Vagina (tissue), 2 donors: ENCODE measurements at regions not wholly inside any gene's neighbourhood (a gene's known extent, or its start where the extent isn't known, plus 50 kb on each side); places are given as distances from the start of the nearest gene placed in this dataset.

Source experiments
- DNase-seq, 2 donors: peaks; one replicate each; pipeline ENCODE4 v3.0.0-alpha.2; 2017; ENCODE audit errors: extremely low spot score in 2 of 2
- H3K27ac ChIP-seq: fragments of 200-600 bp; sonication (generic); one replicate; pipeline ENCODE4 v1.5.1; 2019
- H3K27me3 ChIP-seq: fragments of 200-600 bp; sonication (generic); one replicate; pipeline ENCODE4 v1.5.1; 2019
- H3K36me3 ChIP-seq, 2 donors: fragments of 200-600 bp; sonication (generic); one replicate each; pipeline ENCODE4 v1.5.1; 2017 to 2019
- H3K4me1 ChIP-seq: fragments of 200-600 bp; sonication (generic); one replicate; pipeline ENCODE4 v1.5.1; 2019
- H3K4me3 ChIP-seq, 2 donors: fragments of 200-600 bp; sonication (generic); 1 replicate in 1 of 2; 2 replicates in 1 of 2; pipeline ENCODE4 v1.5.1; 2016 to 2019
- H3K9me3 ChIP-seq: fragments of 200-600 bp; sonication (generic); one replicate; pipeline ENCODE4 v1.5.1; 2019
- POLR2A ChIP-seq, 2 donors: fragments of 450-650 bp; IDR thresholded peaks; one replicate each; pipeline ENCODE4 v1.6.1; 2017; ENCODE audit warnings: antibody characterized with exemption in 2 of 2, mild to moderate bottlenecking in 2 of 2, moderate library complexity in 2 of 2
- POLR2AphosphoS5 ChIP-seq, 2 donors: sonication (generic); formaldehyde crosslinking; IDR thresholded peaks; one replicate each; pipeline ENCODE4 v1.9.0; 2017; ENCODE audit warnings: antibody characterized with exemption in 2 of 2, mild to moderate bottlenecking in 2 of 2, low read depth in 1 of 2; ENCODE audit not compliant: insufficient read depth in 1 of 2
- intact Hi-C: fragments of 100-400 bp; cut with DNase I; formaldehyde crosslinking; loops from one replicate; pipeline ENCODE4 v1.15.1; 2023
- TF ChIP-seq, protein P1 (sequence below), 3 experiments: fragments of 450-650 bp in 2 of 3; fragments of 200-600 bp in 1 of 3; sonication (generic) in 1 of 3; IDR thresholded peaks; one replicate each; pipeline ENCODE4 v1.5.1; 2017 to 2019; ENCODE audit warnings: antibody characterized with exemption in 3 of 3, mild to moderate bottlenecking in 2 of 3, moderate library complexity in 2 of 3

DNA sequence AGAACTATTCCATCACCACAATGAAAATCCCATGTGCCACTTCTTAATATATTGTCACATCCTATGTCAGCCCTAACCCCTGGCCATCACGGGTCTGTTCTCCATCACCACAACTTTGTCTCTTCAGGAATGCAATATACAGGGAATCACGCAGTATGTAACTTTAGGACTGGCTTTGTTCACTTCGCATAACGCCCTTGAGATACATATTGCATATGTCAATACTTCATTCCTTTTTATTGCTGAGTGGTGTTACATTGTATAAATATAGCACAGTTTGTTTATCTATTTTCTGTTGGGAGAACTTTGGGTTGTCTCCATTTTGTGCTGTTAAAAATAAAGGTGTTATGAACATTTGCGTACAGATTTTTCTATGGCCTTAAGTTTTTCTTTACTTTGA is 195.4 kb upstream of the ZMIZ1 start:
- Histone ChIP-seq H3K4me3 (no peak overlapping the region), H3K27ac (no peak overlapping the region), H3K27me3 (no peaks in the 10 kb centered on the region), H3K9me3 (no peaks in the 10 kb centered on the region), H3K36me3 (no peaks in the 10 kb centered on the region), H3K4me1 (no peaks in the 10 kb centered on the region)
- no peak for DNase-seq
- intact Hi-C loops, result no loop called here
- TF ChIP-seq POLR2AphosphoS5 (IDR thresholded peaks at IDR 0.05; ENCODE audit: insufficient read depth in 1 of 2, low read depth in 1 of 2), result no peak
- TF ChIP-seq, protein P1, sequence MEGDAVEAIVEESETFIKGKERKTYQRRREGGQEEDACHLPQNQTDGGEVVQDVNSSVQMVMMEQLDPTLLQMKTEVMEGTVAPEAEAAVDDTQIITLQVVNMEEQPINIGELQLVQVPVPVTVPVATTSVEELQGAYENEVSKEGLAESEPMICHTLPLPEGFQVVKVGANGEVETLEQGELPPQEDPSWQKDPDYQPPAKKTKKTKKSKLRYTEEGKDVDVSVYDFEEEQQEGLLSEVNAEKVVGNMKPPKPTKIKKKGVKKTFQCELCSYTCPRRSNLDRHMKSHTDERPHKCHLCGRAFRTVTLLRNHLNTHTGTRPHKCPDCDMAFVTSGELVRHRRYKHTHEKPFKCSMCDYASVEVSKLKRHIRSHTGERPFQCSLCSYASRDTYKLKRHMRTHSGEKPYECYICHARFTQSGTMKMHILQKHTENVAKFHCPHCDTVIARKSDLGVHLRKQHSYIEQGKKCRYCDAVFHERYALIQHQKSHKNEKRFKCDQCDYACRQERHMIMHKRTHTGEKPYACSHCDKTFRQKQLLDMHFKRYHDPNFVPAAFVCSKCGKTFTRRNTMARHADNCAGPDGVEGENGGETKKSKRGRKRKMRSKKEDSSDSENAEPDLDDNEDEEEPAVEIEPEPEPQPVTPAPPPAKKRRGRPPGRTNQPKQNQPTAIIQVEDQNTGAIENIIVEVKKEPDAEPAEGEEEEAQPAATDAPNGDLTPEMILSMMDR (IDR thresholded peaks at IDR 0.05), result no peak
- TF ChIP-seq POLR2A (IDR thresholded peaks at IDR 0.05), result no peak

DNA sequence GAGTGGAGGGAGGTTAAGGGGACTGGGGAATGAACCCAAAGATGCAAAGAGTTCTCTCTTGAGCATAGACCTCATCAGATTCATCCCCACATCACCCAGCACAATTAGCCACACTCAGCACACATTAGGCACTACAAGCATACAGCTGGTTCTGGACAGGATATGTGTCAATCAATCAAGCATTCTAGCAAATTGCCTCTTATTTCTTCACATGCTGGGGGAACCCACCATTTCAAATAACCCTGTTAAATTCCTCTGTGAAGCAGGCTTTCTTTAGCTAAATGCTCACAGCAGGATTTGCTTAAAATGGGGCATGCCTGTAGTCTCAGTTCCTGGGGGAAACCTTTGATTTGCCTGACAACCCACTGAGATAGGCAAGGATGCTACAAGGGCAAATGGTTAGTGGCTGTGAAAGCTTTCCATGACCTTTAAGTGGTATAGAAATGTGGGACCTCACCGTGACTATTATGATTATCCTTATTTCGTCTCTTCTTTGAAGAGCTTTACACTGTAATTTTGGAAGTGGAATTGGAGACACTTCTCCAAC is 193.4 kb upstream of the ZMIZ1 start:
- TF ChIP-seq, protein P1 (IDR thresholded peaks at IDR 0.05), result no peak
- no peak for TF ChIP-seq POLR2A (IDR thresholded peaks at IDR 0.05)
- intact Hi-C loops, result no loop called here
- H3K36me3 ChIP-seq, result no peaks in the 10 kb centered on the region
- no peaks in the 10 kb centered on the region for H3K4me1 ChIP-seq
- H3K4me3 ChIP-seq, result no peak overlapping the region
- no peaks in the 10 kb centered on the region for H3K9me3 ChIP-seq
- DNase-seq, result no peak
- no peaks in the 10 kb centered on the region for H3K27me3 ChIP-seq
- no peak overlapping the region for H3K27ac ChIP-seq

DNA sequence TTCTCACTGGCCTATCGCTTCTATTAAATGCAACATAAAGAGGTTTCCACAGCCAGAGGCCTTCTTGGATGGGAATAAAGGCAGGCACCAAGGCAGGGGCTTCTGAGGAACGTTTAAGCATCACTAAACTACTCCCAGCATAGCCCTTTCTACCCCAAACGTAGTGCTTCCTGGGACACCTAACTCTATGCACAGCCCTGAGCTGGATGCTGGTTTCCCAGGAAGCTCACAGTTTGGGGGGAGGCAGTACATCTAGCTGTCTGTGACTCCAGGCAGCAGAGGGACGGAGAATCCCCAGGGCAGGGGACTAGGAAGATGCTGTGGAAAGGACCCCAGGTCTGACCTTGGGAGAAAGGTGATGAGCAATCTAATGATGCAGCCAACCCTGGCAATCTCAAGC is 192.8 kb upstream of the ZMIZ1 start:
- intact Hi-C loops, result no loop called here
- DNase-seq, result peak in 1 of 2 donors; percentile 28

DNA sequence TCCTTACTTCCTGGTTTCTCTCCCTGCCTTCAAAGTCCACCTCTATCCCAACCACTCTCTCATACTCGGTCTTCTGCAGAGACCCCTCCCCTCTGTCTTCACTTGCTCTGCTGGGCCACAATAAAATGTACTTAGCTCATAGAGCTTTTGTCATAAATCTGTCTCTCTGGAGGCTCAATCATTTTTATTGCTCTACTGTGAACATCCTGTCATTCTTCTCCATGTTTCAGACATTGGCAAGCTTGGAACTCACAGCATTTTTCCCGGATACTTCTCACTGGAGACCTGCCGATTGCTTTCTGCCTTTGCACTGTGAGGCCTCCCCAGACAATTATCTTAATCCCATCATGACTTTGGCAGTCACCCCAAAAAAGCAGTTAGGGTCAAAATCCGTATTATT is 192.3 kb upstream of the ZMIZ1 start:
- no peaks in the 10 kb centered on the region for H3K9me3 ChIP-seq
- TF ChIP-seq, protein P1 (IDR thresholded peaks at IDR 0.05), result no peak
- TF ChIP-seq POLR2A (IDR thresholded peaks at IDR 0.05), result no peak
- intact Hi-C loops, result no loop called here

More for the DNA sequence above, 192.8 kb upstream of the ZMIZ1 start:
- H3K27ac ChIP-seq, result no peak overlapping the region
- H3K4me3 ChIP-seq, result no peak overlapping the region
- TF ChIP-seq, protein P1 (IDR thresholded peaks at IDR 0.05), result no peak
- TF ChIP-seq POLR2AphosphoS5 (IDR thresholded peaks at IDR 0.05; ENCODE audit: insufficient read depth in 1 of 2, low read depth in 1 of 2) (no peak), POLR2A (IDR thresholded peaks at IDR 0.05) (no peak)
- H3K9me3 ChIP-seq, result no peaks in the 10 kb centered on the region
- no peaks in the 10 kb centered on the region for H3K4me1 ChIP-seq
- no peaks in the 10 kb centered on the region for H3K27me3 ChIP-seq
- no peaks in the 10 kb centered on the region for H3K36me3 ChIP-seq

DNA sequence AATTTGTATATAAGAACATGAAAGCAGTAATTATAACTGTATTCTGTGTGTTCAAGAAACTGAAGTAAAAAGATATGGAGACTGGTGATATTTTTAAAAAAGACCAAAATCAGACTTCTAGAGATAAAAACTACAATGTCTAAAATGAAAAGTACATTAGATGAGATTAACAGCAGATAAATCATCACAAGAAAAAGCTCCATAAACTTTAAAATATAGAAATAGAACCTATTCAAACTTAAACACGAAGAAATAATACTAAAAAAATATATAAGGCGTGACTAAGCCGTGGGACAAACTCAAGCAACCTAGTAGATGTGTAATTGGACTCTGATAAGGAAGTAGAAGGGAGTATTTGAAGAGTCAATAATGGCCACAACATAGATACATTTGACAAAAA is 189.1 kb upstream of the ZMIZ1 start:
- Histone ChIP-seq H3K4me1 (no peaks in the 10 kb centered on the region), H3K4me3 (no peak overlapping the region), H3K27ac (no peak overlapping the region), H3K36me3 (no peaks in the 10 kb centered on the region), H3K27me3 (no peaks in the 10 kb centered on the region), H3K9me3 (no peaks in the 10 kb centered on the region)
- TF ChIP-seq, protein P1 (IDR thresholded peaks at IDR 0.05), result no peak
- no peak for TF ChIP-seq POLR2A (IDR thresholded peaks at IDR 0.05)
- no peak for TF ChIP-seq POLR2AphosphoS5 (IDR thresholded peaks at IDR 0.05; ENCODE audit: insufficient read depth in 1 of 2, low read depth in 1 of 2)
- no peak for DNase-seq
- intact Hi-C loops, result no loop called here

More for the DNA sequence above, 192.3 kb upstream of the ZMIZ1 start:
- Histone ChIP-seq H3K36me3 (no peaks in the 10 kb centered on the region), H3K27me3 (no peaks in the 10 kb centered on the region), H3K4me3 (no peak overlapping the region), H3K27ac (no peak overlapping the region), H3K4me1 (no peaks in the 10 kb centered on the region)
- DNase-seq, result no peak
